Cardiac fibroblast (primary cell): ENCODE measurements at regions not wholly inside any gene's neighbourhood (a gene's known extent, or its start where the extent isn't known, plus 50 kb on each side); places are given as distances from the start of the nearest gene placed in this dataset.

Source experiments
- DNase-seq, 2 donors: peaks; one replicate each; pipeline versions ENCODE4 v3.0.0 to v3.0.0-alpha.2; 2010; ENCODE audit warnings: low read depth in 2 of 2
- H3K4me3 ChIP-seq, 2 donors: replicated peaks in 1 of 2; 1 replicate in 1 of 2; 2 replicates in 1 of 2; pipeline ENCODE4 v1.5.1; 2011; ENCODE audit warnings: low read depth in 2 of 2, low read length in 2 of 2, mild to moderate bottlenecking in 2 of 2, moderate library complexity in 1 of 2
- CTCF ChIP-seq: IDR thresholded peaks from one replicate; pipeline ENCODE4 v1.5.1; 2011; ENCODE audit warnings: low read depth, mild to moderate bottlenecking, low read length, inconsistent platforms

GRCh38 chr9:14529629-14530028 lies 163.6 kb downstream of the ZDHHC21 start:
- TF ChIP-seq CTCF: no peak
- H3K4me3 ChIP-seq: no peak overlapping the region
- DNase-seq: no peak

- no peak for TF ChIP-seq CTCF
- DNase-seq: no peak
- no peak overlapping the region for H3K4me3 ChIP-seq
Measured at GRCh38 chr9:14529054-14529453, 164.2 kb downstream of the ZDHHC21 start.

GRCh38 chr9:14526504-14526903 lies 166.7 kb downstream of the ZDHHC21 start:
- H3K4me3 ChIP-seq: no peak overlapping the region
- TF ChIP-seq CTCF: no peak
- no peak for DNase-seq

GRCh38 chr9:14525856-14526255 lies 167.4 kb downstream of the ZDHHC21 start:
- no peak for DNase-seq
- H3K4me3 ChIP-seq: no peak overlapping the region
- no peak for TF ChIP-seq CTCF

- H3K4me3 ChIP-seq: no peak overlapping the region
- DNase-seq: no peak
- no peak for TF ChIP-seq CTCF
Measured at GRCh38 chr9:14524873-14525515, 168.2 kb downstream of the ZDHHC21 start.

GRCh38 chr9:14523545-14523944 lies 169.7 kb downstream of the ZDHHC21 start:
- no peak for TF ChIP-seq CTCF
- no peak overlapping the region for H3K4me3 ChIP-seq
- DNase-seq: no peak

GRCh38 chr9:14522627-14523379 lies 170.4 kb downstream of the ZDHHC21 start:
- no peak overlapping the region for H3K4me3 ChIP-seq
- no peak for DNase-seq
- TF ChIP-seq CTCF: no peak
